ENCODE measurements at regions not wholly inside any gene's neighbourhood (a gene's known extent, or its start where the extent isn't known, plus 50 kb on each side); places are given as distances from the start of the nearest gene placed in this dataset.

GRCh38 chr9:13787234-13787833 is 507.8 kb upstream of the MPDZ start:
- intact Hi-C loops (cut with DNase I) = no loop called here
- H3K4me1 ChIP-seq (ENCODE audit: insufficient read depth) = peaks cover 4% of the 10 kb centered on the region
- WGBS, 3 donors = 36 to 44% (median 39%) methylated on average over 10 of the region's 10 CpGs
- H3K36me3 ChIP-seq = no peaks in the 10 kb centered on the region
- TF ChIP-seq CTCF (IDR thresholded peaks at IDR 0.05) = no peak
- TF ChIP-seq POLR2A (IDR thresholded peaks at IDR 0.05) = no peak
- TF ChIP-seq EP300 (IDR thresholded peaks at IDR 0.05) = no peak
- H3K27me3 ChIP-seq = no peaks in the 10 kb centered on the region
- no peak for DNase-seq
- no peak overlapping the region for H3K4me3 ChIP-seq
- no peaks in the 10 kb centered on the region for H3K9me3 ChIP-seq
- H3K27ac ChIP-seq = peak overlapping the region in 1 of 2 donors; percentile 32

- H3K4me1 ChIP-seq (ENCODE audit: insufficient read depth) = peaks cover 4% of the 10 kb centered on the region
- peak overlapping the region in 1 of 2 donors; percentile 32 for H3K27ac ChIP-seq
- H3K27me3 ChIP-seq = no peaks in the 10 kb centered on the region
- H3K9me3 ChIP-seq = no peaks in the 10 kb centered on the region
- no peak for TF ChIP-seq EP300 (IDR thresholded peaks at IDR 0.05)
- TF ChIP-seq POLR2A (IDR thresholded peaks at IDR 0.05) = no peak
- TF ChIP-seq CTCF (IDR thresholded peaks at IDR 0.05) = no peak
- H3K4me3 ChIP-seq = no peak overlapping the region
- H3K36me3 ChIP-seq = no peaks in the 10 kb centered on the region
- intact Hi-C loops (cut with DNase I) = no loop called here
- DNase-seq = no peak
Measured at GRCh38 chr9:13786711-13787110, 507.2 kb upstream of the MPDZ start.

- WGBS, 3 donors = 73 to 83% (median 76%) methylated on average over 7 of the region's 7 CpGs
- H3K27ac ChIP-seq = no peak overlapping the region
- intact Hi-C loops (cut with DNase I) = no loop called here
Measured at GRCh38 chr9:13786131-13786530, 506.6 kb upstream of the MPDZ start.

GRCh38 chr9:13779106-13779505 is 499.6 kb upstream of the MPDZ start:
- Histone ChIP-seq H3K4me1 (ENCODE audit: insufficient read depth) (no peaks in the 10 kb centered on the region), H3K4me3 (no peak overlapping the region), H3K9me3 (no peaks in the 10 kb centered on the region), H3K27me3 (no peaks in the 10 kb centered on the region), H3K27ac (no peak overlapping the region), H3K36me3 (no peaks in the 10 kb centered on the region)
- no peak for DNase-seq
- TF ChIP-seq CTCF (IDR thresholded peaks at IDR 0.05) (no peak), EP300 (IDR thresholded peaks at IDR 0.05) (no peak), POLR2A (IDR thresholded peaks at IDR 0.05) (no peak)
- 90 to 93% (median 92%) methylated on average over 5 of the region's 5 CpGs for WGBS, 3 donors
- intact Hi-C loops (cut with DNase I) = loop anchor here in 1 of 4 donors (5.0 kb wide), 1 partner anchor 692 kb away; no protein-coding TSS in a partner anchor

More at GRCh38 chr9:13786131-13786530, 506.6 kb upstream of the MPDZ start:
- Histone ChIP-seq H3K4me1 (ENCODE audit: insufficient read depth) (peaks cover 4% of the 10 kb centered on the region), H3K27me3 (no peaks in the 10 kb centered on the region), H3K4me3 (no peak overlapping the region), H3K9me3 (no peaks in the 10 kb centered on the region), H3K36me3 (no peaks in the 10 kb centered on the region)
- no peak for DNase-seq
- TF ChIP-seq POLR2A (IDR thresholded peaks at IDR 0.05) (no peak), CTCF (IDR thresholded peaks at IDR 0.05) (no peak), EP300 (IDR thresholded peaks at IDR 0.05) (no peak)
